ENCODE measurements at regions not wholly inside any gene's neighbourhood (a gene's known extent, or its start where the extent isn't known, plus 50 kb on each side); places are given as distances from the start of the nearest gene placed in this dataset.
"Not testable (repeated sequence)": the region's sequence is repeated elsewhere in the genome, so short reads cannot be mapped to it uniquely, and the experiment has no call there.

- not testable (repeated sequence) for TF ChIP-seq REST (tag by site-specific recombination; IDR thresholded peaks at IDR 0.05); ZNF600 (tag by site-specific recombination; IDR thresholded peaks at IDR 0.05); ZNF24 (tag by site-specific recombination; IDR thresholded peaks at IDR 0.05); ZNF658 (tag by site-specific recombination; IDR thresholded peaks at IDR 0.05); KLF17 (tag by site-specific recombination; IDR thresholded peaks at IDR 0.05); KLF9 (tag by site-specific recombination; IDR thresholded peaks at IDR 0.05; ENCODE audit: low read depth); ZNF274 (IDR thresholded peaks at IDR 0.05; ENCODE audit: low read length); ZNF274 (tag by site-specific recombination; IDR thresholded peaks at IDR 0.05; ENCODE audit: borderline replicate concordance); ZBTB21 (tag by site-specific recombination; IDR thresholded peaks at IDR 0.05); RBAK (tag by site-specific recombination; IDR thresholded peaks at IDR 0.05); TCF7L2 (IDR thresholded peaks at IDR 0.05; ENCODE audit: borderline replicate concordance, low read depth, low read length); ZNF140 (tag by site-specific recombination; IDR thresholded peaks at IDR 0.05); HOXA7 (CRISPR knock-in tag; IDR thresholded peaks at IDR 0.05; ENCODE audit: borderline replicate concordance)
- TF ChIP-seq, protein P1, sequence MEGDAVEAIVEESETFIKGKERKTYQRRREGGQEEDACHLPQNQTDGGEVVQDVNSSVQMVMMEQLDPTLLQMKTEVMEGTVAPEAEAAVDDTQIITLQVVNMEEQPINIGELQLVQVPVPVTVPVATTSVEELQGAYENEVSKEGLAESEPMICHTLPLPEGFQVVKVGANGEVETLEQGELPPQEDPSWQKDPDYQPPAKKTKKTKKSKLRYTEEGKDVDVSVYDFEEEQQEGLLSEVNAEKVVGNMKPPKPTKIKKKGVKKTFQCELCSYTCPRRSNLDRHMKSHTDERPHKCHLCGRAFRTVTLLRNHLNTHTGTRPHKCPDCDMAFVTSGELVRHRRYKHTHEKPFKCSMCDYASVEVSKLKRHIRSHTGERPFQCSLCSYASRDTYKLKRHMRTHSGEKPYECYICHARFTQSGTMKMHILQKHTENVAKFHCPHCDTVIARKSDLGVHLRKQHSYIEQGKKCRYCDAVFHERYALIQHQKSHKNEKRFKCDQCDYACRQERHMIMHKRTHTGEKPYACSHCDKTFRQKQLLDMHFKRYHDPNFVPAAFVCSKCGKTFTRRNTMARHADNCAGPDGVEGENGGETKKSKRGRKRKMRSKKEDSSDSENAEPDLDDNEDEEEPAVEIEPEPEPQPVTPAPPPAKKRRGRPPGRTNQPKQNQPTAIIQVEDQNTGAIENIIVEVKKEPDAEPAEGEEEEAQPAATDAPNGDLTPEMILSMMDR (tag by site-specific recombination; IDR thresholded peaks at IDR 0.05), result not testable (repeated sequence)
These were observed 191.6 kb upstream of the ZNF469 start for GRCh38 chr16:88191168-88191567.
